GM18868 (cell line): ENCODE measurements at regions not wholly inside any gene's neighbourhood (a gene's known extent, or its start where the extent isn't known, plus 50 kb on each side); places are given as distances from the start of the nearest gene placed in this dataset.
"Not testable (repeated sequence)": the region's sequence is repeated elsewhere in the genome, so short reads cannot be mapped to it uniquely, and the experiment has no call there.

ENCODE experiments used
- ATAC-seq: cut with Tn5 transposase; IDR thresholded peaks from one replicate; pipeline ENCODE4 v1.9.1; 2021; ENCODE audit warnings: mild to moderate bottlenecking, moderate library complexity; ENCODE audit not compliant: unreplicated experiment

DNA sequence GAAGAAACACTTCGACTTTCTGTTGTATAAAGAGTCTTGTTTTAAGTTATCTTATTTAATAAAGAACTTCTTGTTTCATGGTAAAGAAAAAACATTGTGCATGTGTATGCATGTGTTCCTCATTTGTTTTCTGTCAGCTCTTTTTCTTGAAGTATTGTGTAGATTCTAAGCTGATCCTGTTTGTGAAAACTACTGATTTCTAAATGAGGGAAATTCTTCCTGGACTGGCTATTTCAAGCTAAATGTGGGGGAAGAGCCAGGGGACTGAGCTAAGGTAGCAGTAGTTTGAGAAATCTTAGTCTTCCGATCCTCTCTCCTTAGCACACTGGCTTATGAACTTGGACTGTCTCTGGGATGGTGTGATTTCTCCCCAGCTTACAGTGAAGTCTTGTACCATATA, 56.4 kb upstream of the RBMS1 start:
- no peak for ATAC-seq

DNA sequence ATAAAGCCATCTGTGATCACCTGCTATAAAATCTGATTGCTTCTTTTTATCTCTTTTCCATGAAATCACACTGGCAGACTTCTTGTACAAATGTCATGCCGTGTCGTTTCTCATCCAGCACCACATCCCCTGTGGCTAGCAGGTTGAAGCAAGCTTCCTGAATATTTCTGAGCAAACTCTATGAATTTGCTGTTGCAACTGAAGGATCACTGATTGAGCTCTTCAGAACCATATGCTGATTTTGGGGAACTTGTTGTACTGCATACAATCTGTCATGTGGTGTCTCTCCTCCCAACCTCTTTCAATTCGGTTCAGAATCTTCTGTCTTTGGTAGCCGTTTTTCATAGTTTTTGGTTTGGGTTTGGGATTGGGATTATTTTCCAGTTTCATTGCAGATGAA, 57.7 kb upstream of the RBMS1 start:
- ATAC-seq = no peak

DNA sequence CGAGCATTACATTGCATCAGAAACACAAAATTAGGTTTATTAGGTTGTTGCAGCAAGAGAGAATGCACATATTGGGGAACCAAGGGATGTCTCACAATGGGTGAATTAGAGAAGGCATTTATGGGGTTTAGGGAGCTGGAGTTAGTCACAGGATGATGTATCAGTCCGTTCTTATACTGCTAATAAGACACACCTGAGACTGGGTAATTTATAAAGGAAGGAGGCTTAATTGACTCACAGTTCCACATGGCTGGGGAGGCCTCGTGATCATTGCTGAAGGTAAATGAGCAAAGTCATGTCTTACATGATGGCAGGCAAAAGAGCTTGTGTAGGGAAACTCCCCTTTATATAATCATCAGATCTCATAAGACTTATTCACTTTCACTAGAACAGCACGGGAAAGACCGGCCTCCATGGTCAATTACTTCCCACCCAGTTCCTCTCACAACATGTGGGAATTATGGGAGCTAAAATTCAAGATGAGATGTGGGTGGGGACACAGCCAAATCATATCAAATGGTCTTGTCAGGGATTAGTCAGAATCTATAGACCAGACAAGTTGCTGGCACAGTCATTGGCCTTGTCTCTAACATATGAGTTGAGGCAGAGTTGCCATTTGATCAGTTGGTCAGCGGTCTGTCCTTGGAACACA, 61.9 kb upstream of the RBMS1 start:
- no peak for ATAC-seq

DNA sequence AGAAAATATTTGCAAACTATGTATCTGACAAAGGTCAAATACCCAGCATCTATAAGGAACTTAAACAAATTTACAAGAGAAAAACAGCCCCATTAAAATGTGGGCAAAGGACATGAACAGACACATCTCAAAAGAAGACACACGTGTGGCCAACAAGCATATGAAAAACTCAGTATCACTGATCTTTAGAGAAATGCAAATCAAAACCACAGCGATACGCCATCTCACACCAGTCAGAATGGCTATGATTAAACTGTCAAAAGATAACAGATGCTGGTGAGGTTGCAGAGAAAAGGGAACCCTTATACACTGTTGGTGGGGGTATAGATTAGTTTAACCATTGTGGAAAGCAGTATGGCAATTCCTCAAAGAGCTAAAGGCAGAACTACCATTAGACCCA, 64.3 kb upstream of the RBMS1 start:
- no peak for ATAC-seq

DNA sequence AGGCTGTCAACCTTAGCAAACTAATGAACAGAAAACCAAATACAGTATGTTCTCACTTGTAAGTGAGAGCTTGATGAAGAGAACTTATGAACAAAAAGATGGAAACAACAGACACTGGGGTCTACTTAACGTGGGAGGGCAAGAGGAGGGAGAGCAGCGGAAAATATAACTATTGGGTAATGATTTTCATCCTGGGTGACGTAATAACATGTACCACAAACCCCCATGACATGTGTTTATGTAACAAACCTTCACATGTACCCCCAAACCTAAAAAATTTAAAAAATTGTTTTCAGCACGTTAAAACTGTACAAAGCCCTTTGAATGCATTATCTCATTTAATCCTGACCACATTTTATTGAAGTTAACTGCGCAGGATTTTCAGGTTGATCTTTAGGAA, 64.9 kb upstream of the RBMS1 start:
- ATAC-seq = no peak

DNA sequence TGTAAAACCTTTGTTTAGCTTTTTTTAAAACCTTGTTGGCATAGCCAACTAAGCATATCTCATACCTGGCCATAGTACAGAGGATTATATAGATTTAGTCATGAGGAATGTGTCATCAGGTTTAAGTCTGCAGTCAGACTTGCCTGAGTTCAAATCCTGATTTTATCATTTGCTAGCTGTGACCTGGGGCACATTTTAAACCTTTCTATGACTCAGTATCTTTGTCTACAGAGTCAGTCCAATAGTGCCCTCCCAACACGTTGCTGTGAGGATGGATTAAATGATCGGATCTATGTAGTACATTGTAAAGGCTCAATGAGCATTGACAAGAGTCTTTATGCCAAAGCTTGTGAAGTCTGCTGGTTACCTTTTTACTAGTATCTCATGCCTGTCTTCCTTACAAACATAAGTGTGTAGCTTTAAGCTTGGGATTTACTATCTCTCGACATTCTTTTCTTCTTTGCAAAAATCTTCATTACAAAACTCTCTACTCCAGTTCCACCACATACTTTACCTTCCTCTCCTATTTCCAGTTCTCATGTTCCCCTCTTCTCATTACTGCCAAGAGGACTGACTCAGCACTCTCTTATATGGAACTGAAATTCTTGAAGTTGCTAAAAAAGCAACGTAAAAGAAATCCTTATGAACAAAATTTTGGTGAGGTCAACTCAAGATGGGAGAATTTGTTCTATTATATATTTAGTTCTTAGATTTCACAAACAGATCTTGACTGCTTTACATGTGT, 68.1 kb upstream of the RBMS1 start:
- ATAC-seq = no peak

DNA sequence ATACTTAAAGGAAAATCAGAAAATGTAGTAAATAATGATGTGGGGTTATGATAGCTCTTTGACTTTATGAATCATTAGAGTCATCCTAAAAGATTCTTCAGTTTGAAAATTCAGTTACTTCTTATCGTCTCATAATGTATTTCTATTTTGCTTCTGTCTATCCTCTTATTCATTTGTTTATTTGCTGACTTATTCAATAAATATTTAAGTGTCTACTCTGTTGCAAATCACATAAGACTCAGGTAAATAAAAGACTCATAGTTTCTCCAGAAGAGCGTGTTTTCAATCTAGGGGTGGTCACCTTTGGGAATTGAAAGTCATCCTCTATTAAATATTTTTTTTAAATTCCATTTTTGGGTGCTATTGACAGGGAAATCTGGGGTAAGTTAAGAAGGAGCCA, 69.1 kb upstream of the RBMS1 start:
- no peak for ATAC-seq

DNA sequence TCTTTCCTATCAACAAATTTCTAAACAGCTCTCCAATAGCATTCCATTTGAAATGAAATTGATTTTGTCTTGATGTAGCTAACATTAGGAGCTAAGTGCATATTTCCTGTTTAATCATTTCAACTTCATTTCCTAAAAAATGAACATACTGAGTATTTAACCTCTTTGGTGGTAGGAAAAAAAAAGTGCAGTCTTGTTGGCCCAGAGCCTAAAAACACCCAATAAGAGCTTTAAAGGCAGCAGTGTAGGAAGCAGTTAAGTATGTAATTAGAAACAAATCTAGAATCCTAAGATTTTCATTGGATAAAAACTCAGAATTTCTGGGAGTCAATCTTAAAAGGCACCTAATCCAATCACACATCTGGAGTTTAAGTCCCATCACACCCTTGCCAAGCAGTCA, 71.0 kb upstream of the RBMS1 start:
- ATAC-seq = no peak

DNA sequence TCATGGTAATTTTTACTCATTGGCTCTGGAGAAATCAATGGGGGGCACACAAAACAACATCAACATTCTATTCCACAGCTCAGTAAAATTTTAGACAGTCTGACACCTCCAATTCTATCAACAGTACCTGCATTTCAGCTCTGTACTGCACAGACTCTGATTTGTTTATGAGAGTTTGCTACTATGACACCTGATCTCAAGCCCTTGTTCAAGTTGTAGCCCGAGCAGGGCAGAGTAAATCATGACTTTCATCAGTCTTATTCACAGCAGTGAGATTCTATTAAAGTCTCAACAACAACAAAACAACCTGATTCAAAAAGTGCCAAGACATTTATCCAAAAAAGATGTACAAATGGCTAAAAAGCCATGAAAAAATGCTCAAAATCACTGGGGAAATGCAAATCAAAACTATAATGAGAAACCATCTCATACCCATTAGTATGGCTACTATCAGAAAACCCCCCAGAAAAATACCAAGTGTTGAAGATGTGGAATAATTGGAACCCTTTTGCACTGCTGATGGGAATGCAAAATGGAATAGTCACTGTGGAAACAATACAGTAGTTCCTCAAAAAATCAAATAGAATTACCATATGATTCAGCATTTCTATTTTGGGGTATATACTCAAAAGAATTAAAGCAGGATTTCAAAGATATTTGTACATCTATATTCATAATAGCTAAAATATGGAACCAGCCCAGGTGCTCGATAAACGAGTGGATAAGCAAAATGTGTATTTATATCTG, 71.7 kb upstream of the RBMS1 start:
- ATAC-seq = no peak

DNA sequence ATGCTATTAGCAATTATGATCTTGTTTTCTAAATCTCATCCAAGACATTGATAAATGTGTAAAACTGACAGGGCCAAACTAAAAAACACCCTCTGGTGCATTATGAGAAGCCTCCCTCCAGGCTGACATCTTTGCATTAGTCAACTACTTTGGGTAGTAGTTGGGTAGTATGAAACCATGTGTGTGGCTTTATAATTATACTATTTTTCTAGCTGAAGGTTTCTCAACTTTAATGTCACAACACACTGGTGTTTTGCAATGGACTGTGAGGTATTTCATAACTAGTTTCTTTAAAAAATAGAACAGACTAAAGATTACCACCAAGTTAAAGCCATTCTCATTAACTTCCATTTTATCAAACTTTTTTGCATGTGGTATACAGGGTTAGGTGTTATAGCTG, 73.1 kb upstream of the RBMS1 start:
- ATAC-seq = no peak

DNA sequence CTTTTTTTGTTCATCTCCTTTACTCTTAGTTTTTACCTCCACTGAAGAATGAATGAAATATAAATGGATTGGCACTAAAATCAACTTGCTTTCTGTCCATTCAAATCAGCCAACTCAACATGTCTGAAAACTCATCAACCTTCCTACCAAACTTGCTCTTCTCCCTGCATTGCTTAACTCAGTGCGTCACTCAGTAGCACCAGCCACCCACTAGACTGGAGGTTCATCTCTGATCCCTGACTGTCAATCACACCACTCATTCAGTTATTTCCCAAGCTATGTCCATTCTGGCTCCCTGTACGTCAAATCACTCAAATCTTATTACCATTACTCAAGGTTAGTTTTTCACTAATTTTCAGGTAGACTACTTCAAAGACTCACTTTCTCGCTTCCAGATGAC, 75.2 kb upstream of the RBMS1 start:
- no peak for ATAC-seq

DNA sequence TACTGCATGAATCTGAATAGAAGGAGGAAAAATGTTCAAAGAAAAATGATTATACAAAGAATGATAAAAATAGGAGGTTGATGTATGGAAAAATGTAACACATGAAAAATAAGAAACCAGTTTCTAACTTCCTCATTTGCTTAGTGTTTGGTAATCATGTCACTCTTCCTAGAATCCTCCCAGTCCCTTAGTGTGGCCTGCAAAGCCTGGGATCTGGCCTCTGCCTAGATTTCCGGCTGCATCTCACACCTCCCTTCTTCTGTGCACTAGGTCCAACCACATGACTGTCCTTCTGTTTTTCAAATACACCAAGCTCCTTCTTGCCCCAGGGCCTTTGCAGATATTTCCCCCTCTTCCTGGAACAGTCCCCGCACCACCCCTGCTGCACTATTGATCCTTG, 76.8 kb upstream of the RBMS1 start:
- ATAC-seq = no peak

DNA sequence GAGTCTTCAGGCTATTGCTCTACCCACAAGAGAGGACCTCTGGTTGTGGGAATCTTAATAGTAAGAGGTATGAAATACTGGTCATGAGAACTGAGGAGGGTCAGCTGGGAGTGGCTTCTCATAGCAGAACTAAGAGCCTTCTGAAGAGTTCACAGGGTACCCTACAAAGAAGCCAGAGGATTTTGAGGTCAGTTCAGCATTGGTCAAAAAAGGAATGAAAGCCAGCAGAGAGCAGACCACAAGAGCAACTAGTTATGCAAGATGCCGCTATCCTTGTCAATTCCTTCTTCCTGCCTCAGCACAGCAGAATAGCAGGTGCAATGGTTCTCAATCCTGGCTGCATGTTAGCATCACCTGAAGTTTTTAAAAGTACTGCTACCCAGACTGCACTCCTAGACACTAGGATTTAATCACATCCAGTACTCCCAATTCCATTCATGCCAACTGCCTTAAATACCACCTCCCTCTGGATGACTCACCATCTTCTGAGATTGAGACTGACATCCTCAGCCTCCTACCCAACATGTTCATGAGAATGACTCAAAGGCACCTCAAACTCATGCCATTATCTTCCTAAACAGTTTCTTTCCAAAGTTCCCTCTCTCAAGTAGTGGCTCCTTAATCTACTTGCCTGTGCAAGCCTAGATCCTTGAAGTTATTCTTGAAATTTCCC, 81.0 kb upstream of the RBMS1 start:
- no peak for ATAC-seq

DNA sequence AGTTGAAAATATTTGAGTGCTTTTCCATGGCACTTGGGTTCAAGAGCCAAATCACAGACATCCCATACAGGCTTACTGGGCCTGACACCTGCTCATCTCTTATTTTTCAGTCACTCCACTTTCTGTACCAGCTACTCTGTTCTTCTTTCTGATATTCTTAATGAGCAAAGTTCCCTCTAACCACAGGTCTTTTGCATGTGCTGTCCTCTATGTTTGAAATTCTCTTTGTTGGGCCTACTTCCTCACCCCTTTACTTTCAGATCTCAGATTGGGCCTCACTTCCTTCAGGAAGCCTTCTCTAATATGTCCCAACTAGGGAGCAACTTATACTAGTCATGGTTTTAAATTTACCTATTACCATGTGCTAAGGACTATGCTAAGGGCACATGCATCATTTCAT, 81.8 kb upstream of the RBMS1 start:
- ATAC-seq = no peak

DNA sequence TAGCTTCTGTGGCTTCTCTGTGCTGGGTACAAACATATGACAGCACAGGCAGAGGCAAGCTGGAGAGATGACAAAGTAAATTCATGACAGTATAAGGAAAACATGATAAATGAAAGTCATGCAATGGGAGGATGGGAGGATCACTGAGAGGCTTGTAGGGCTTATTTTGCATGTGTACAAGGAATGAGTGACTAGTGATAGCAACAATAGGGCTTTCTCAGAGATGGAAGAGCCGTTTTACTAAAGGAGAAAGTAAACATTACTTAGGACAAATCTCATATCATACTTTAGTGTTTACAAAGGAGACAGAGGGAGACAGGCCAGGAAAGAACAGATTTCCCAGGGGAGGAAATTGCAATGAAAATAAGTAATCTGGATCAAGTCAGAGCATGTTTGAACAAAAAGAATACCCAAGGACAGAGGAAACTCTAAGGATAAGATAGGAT, 82.5 kb upstream of the RBMS1 start:
- no peak for ATAC-seq

DNA sequence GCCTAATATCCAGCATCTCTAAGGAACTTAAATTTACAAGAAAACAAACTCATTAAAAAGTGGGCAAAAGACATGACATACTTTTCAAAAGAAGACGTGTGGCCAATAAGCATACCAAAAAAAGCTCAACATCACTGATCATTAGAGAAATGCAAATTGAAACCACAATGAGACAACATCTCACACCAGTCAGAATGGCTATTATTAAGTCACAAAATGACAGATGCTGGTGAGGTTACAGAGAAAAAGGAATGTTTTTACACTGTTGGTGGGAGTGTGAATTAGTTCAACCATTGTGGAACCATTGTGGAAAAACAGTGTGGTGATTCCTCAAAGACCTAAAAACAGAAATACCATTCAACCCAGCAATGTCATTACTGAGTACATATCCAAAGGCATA, 83.5 kb upstream of the RBMS1 start:
- ATAC-seq = not testable (repeated sequence)

DNA sequence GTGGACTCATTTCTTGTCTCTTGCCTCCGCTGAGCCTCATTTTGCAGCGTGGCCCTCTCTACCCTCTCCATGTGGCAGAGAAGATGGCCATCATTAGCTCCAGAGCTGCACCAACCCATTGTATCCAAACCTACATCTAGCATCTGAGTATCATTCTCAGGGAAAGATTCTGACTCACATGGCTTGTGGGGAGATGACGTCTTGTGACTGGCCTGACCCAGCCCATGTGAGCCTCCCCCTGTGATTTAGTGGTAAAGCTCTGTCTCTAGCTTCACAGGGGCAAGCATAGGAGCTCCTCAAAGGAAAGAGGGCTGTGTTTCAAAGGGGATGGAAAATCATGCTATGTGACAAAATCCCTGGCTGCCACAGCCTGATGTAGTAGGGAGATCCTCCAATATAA, 87.4 kb upstream of the RBMS1 start:
- ATAC-seq = no peak

DNA sequence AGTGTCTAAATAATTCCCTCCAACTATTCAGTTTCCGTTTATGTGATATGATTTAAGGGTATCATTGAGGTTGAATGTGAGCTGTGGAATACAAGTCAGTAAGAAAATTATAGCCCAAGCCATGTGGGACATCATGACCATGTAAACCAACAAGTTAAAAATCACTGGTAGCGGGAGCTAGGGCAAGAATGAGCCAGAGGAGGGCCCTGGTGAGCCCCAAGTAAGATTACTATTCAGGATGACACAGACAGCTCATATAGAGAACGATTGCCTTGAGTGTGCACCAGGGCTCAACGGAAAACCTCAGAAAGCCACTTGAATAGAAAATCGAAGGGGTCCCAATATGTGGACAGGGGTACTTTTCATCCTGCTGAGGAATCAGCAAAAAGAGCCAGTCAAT, 87.8 kb upstream of the RBMS1 start:
- peak; percentile 60 for ATAC-seq

DNA sequence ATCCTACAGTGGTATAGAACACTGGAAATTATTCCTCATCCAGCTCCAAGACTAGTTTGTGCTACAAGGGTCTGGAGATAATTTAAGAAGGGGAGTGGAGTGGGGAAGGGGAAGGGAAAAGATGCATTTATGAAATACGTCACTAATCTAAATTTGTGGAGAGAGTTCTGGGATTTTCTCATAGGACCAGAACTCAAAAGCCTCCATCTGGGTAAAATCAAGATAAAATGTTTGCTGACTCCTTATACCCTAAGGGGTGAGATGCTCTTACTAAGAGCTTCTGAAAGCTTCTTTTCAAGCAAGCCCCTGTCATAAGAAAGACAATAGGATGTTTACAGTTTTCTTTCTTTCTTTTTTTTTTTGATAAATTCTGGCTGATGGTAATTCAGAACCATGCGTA, 88.5 kb upstream of the RBMS1 start:
- no peak for ATAC-seq

DNA sequence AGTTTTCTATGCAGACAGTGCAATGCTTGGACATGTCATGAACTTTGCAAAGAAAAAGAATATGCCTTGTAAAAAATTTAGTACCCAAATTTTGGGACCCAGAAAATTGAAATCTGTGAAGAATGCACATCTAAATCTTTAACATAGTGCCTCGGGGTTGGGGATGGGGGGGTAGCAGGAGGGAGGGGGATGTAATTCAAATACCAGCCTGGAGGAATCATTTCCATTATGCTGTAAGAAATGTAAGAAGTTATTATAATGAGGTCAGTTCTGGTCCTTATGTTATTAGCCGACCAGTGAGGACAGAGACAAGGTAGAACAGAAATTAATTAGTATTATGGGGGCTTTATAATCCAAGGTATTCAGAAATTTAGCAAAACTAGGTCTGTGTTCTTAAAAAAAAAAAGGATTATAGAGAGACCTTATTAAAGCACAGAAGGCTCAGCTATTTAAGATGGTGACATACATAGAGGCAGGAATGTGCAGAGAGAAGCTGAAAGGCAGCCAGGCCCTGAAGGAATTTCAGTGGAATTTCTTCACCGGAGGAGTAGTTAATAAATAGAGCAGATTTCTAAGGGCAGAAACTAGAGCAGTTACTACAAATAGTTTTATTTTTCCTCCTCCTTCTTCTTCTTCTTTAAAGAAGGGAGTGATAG, 89.0 kb upstream of the RBMS1 start:
- ATAC-seq = no peak

DNA sequence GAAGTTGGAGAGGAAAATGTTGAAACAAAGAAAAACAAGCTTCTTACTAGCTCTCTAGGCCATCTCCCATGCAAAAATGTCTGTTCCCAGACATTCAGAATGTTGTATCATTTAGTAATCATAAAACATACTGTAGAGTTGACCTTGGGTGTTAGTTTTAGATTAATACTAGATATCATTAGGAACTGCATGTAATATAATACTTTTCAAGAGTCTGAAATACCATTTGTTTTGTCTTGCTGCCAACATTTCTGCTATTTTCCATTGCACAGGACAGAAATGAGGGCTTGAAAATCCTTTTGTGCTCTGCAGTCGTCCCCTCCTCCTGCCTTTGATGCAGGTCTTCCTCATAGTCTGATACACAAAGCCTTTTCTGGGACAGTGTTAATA, 89.5 kb upstream of the RBMS1 start:
- no peak for ATAC-seq
